ENCODE measurements at regions not wholly inside any gene's neighbourhood (a gene's known extent, or its start where the extent isn't known, plus 50 kb on each side); places are given as distances from the start of the nearest gene placed in this dataset.

GRCh38 chr1:14261395-14261794 is 337.1 kb upstream of the KAZN start:
- TF ChIP-seq CTCF (IDR thresholded peaks at IDR 0.05; ENCODE audit: poor library complexity) (no peak), EZH2 (IDR thresholded peaks at IDR 0.05; ENCODE audit: borderline replicate concordance) (no peak)

Data from hepatocyte (in vitro differentiated cells).